ENCODE measurements at regions not wholly inside any gene's neighbourhood (a gene's known extent, or its start where the extent isn't known, plus 50 kb on each side); places are given as distances from the start of the nearest gene placed in this dataset.
"Not testable (repeated sequence)": the region's sequence is repeated elsewhere in the genome, so short reads cannot be mapped to it uniquely, and the experiment has no call there.

DNA sequence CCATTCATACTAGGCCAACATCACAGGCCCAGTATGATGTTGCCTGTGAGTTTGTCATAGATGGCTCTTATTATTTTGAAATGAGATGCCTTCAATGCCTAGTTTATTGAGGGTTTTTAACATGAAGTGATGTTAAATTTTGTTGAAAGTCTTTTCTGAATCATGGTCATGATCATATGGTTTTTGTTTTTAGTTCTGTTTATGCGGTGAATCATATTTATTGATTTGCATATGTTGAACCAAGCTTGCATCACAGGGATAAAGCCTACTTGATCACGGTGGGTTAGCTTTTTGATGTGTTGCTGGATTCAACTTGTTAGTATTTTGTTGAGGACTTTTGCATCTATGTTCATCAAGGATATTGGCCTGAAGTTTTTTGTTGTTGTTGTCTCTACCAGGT, 195.8 kb upstream of the FN1 start:
- DNase-seq (ENCODE audit: low read depth, low spot score) (no peak), ATAC-seq (no peak)
- Histone ChIP-seq H3K9me3 (ENCODE audit: control insufficient read depth, insufficient read depth, low read depth, low read length) (no peaks in the 10 kb centered on the region), H3K27me3 (ENCODE audit: control insufficient read depth, insufficient read depth, low read length) (no peaks in the 10 kb centered on the region), H3K4me3 (ENCODE audit: low read depth in 2 of 2, low read length in 2 of 2) (no peak overlapping the region), H3K27ac (ENCODE audit: low read length) (no peak overlapping the region), H3K4me1 (ENCODE audit: control insufficient read depth, insufficient read depth, low read length) (no peaks in the 10 kb centered on the region), H3K36me3 (ENCODE audit: control insufficient read depth, insufficient read depth, low read length) (no peaks in the 10 kb centered on the region)
- TF ChIP-seq TCF7L2 (IDR thresholded peaks at IDR 0.05; ENCODE audit: low read depth, low read length) (no peak), POLR2AphosphoS5 (IDR thresholded peaks at IDR 0.05; ENCODE audit: low read depth, low read length) (no peak), SIN3A (IDR thresholded peaks at IDR 0.05; ENCODE audit: borderline replicate concordance, insufficient read depth, low read depth, low read length) (no peak)
- TF ChIP-seq, protein P1, sequence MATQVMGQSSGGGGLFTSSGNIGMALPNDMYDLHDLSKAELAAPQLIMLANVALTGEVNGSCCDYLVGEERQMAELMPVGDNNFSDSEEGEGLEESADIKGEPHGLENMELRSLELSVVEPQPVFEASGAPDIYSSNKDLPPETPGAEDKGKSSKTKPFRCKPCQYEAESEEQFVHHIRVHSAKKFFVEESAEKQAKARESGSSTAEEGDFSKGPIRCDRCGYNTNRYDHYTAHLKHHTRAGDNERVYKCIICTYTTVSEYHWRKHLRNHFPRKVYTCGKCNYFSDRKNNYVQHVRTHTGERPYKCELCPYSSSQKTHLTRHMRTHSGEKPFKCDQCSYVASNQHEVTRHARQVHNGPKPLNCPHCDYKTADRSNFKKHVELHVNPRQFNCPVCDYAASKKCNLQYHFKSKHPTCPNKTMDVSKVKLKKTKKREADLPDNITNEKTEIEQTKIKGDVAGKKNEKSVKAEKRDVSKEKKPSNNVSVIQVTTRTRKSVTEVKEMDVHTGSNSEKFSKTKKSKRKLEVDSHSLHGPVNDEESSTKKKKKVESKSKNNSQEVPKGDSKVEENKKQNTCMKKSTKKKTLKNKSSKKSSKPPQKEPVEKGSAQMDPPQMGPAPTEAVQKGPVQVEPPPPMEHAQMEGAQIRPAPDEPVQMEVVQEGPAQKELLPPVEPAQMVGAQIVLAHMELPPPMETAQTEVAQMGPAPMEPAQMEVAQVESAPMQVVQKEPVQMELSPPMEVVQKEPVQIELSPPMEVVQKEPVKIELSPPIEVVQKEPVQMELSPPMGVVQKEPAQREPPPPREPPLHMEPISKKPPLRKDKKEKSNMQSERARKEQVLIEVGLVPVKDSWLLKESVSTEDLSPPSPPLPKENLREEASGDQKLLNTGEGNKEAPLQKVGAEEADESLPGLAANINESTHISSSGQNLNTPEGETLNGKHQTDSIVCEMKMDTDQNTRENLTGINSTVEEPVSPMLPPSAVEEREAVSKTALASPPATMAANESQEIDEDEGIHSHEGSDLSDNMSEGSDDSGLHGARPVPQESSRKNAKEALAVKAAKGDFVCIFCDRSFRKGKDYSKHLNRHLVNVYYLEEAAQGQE (IDR thresholded peaks at IDR 0.05; ENCODE audit: insufficient read depth in 1 of 2, low read depth in 2 of 2, low read length in 1 of 2) = no peak
- TF ChIP-seq, protein P2, sequence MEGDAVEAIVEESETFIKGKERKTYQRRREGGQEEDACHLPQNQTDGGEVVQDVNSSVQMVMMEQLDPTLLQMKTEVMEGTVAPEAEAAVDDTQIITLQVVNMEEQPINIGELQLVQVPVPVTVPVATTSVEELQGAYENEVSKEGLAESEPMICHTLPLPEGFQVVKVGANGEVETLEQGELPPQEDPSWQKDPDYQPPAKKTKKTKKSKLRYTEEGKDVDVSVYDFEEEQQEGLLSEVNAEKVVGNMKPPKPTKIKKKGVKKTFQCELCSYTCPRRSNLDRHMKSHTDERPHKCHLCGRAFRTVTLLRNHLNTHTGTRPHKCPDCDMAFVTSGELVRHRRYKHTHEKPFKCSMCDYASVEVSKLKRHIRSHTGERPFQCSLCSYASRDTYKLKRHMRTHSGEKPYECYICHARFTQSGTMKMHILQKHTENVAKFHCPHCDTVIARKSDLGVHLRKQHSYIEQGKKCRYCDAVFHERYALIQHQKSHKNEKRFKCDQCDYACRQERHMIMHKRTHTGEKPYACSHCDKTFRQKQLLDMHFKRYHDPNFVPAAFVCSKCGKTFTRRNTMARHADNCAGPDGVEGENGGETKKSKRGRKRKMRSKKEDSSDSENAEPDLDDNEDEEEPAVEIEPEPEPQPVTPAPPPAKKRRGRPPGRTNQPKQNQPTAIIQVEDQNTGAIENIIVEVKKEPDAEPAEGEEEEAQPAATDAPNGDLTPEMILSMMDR (IDR thresholded peaks at IDR 0.05) = no peak
- in situ Hi-C loops (cut with HindIII; ENCODE audit: low pct_unique_long_range_greater_than_20kb, low sequenced_read_pairs) (no loop called here), intact Hi-C loops (cut with micrococcal nuclease; ENCODE audit: unreplicated experiment) (no loop called here)
- BruUV-seq (replicated peaks) = no TSS peak
- ChIA-PET POLR2A (no interaction called here), CTCF (no interaction called here)

DNA sequence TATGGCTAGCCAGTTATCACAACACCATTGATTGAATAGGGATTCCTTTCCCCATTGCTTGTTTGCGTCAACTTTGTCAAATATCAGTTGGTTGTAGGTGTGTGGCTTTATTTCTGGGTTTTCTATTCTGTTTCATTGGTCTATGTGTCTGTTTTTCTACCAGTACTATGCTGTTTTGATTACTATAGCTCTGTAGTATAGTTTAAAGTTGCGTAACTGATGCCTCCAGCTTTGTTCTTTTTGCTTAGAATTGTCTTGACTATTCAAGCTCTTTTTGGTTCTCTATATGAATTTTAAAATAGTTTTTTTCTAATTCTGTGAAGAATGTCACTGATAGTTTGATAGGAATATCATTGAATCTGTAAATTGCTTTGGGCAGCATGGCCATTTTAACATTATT, 194.9 kb upstream of the FN1 start:
- H3K27ac ChIP-seq (ENCODE audit: low read length); POLR2A ChIA-PET; H3K4me1 ChIP-seq (ENCODE audit: control insufficient read depth, insufficient read depth, low read length); CTCF ChIA-PET; H3K9me3 ChIP-seq (ENCODE audit: control insufficient read depth, insufficient read depth, low read depth, low read length); in situ Hi-C loops (cut with HindIII; ENCODE audit: low pct_unique_long_range_greater_than_20kb, low sequenced_read_pairs); DNase-seq (ENCODE audit: low read depth, low spot score); ATAC-seq; BruUV-seq (replicated peaks); H3K27me3 ChIP-seq (ENCODE audit: control insufficient read depth, insufficient read depth, low read length); intact Hi-C loops (cut with micrococcal nuclease; ENCODE audit: unreplicated experiment); H3K4me3 ChIP-seq (ENCODE audit: low read depth in 2 of 2, low read length in 2 of 2); H3K36me3 ChIP-seq (ENCODE audit: control insufficient read depth, insufficient read depth, low read length): not testable (repeated sequence)

DNA sequence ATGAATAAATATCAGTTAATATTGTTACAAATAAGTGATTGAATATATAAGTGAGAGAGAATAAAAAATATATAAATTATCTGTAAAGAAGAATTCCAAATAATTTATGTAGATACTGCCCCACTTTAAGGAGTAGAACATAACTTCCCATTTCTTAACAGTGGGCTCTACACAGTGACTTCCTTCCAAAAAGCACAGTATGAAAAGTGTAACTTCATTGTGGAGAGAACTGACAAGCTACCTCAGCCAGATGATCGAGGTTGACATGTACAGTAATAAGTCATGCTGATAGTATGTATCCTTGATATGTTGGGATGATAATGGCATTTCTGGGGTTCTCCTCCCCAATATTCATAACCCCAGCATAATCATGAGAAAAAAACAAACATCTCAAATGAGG, 191.9 kb upstream of the FN1 start:
- in situ Hi-C loops (cut with HindIII; ENCODE audit: low pct_unique_long_range_greater_than_20kb, low sequenced_read_pairs) (no loop called here), intact Hi-C loops (cut with micrococcal nuclease; ENCODE audit: unreplicated experiment) (no loop called here)
- Histone ChIP-seq H3K9me3 (ENCODE audit: control insufficient read depth, insufficient read depth, low read depth, low read length) (no peaks in the 10 kb centered on the region), H3K27ac (ENCODE audit: low read length) (no peak overlapping the region), H3K4me3 (ENCODE audit: low read depth in 2 of 2, low read length in 2 of 2) (no peak overlapping the region), H3K4me1 (ENCODE audit: control insufficient read depth, insufficient read depth, low read length) (no peaks in the 10 kb centered on the region), H3K36me3 (ENCODE audit: control insufficient read depth, insufficient read depth, low read length) (no peaks in the 10 kb centered on the region), H3K27me3 (ENCODE audit: control insufficient read depth, insufficient read depth, low read length) (no peaks in the 10 kb centered on the region)
- DNase-seq (ENCODE audit: low read depth, low spot score) (no peak), ATAC-seq (no peak)
- TF ChIP-seq, protein P1 (IDR thresholded peaks at IDR 0.05; ENCODE audit: insufficient read depth in 1 of 2, low read depth in 2 of 2, low read length in 1 of 2) = no peak
- no peak for TF ChIP-seq POLR2AphosphoS5 (IDR thresholded peaks at IDR 0.05; ENCODE audit: low read depth, low read length)
- no peak for TF ChIP-seq SIN3A (IDR thresholded peaks at IDR 0.05; ENCODE audit: borderline replicate concordance, insufficient read depth, low read depth, low read length)
- no peak for TF ChIP-seq TCF7L2 (IDR thresholded peaks at IDR 0.05; ENCODE audit: low read depth, low read length)
- TF ChIP-seq, protein P2 (IDR thresholded peaks at IDR 0.05) = no peak
- ChIA-PET CTCF (no interaction called here), POLR2A (no interaction called here)
- BruUV-seq (replicated peaks) = no TSS peak
